OCI-LY1 (cell line): ENCODE measurements at regions not wholly inside any gene's neighbourhood (a gene's known extent, or its start where the extent isn't known, plus 50 kb on each side); places are given as distances from the start of the nearest gene placed in this dataset.

Experiments used
- H2AFZ ChIP-seq: fragments of 200-600 bp; sonication (generic), shearing (Covaris generic); 2 replicates; pipeline ENCODE4 v1.6.0; 2014; ENCODE audit warnings: antibody characterized with exemption, mild to moderate bottlenecking, low read length
- H3F3A ChIP-seq: fragments of 200-600 bp; sonication (generic), shearing (Covaris generic); 2 replicates; pipeline ENCODE4 v1.6.0; 2014; ENCODE audit warnings: mild to moderate bottlenecking, antibody characterized with exemption, low read length, moderate library complexity; ENCODE audit not compliant: insufficient read depth
- H3K27ac ChIP-seq: fragments of 200-600 bp; sonication (generic); 2 replicates; pipeline ENCODE4 v1.5.1; 2014; ENCODE audit warnings: low read length, mixed run types, mild to moderate bottlenecking, low read depth; ENCODE audit not compliant: poor library complexity, severe bottlenecking
- H3K27me3 ChIP-seq: fragments of 200-600 bp; sonication (generic); 2 replicates; pipeline ENCODE4 v1.6.0; 2014; ENCODE audit warnings: antibody characterized with exemption, mild to moderate bottlenecking, low read length, moderate library complexity; ENCODE audit not compliant: insufficient read depth
- H3K36me3 ChIP-seq: fragments of 200-600 bp; sonication (generic); 2 replicates; pipeline ENCODE4 v1.6.1; 2014; ENCODE audit warnings: mild to moderate bottlenecking, antibody characterized with exemption, low read length, moderate library complexity, mixed read lengths; ENCODE audit not compliant: insufficient read depth
- H3K4me1 ChIP-seq: fragments of 200-600 bp; sonication (generic); 2 replicates; pipeline ENCODE4 v1.5.1; 2014; ENCODE audit warnings: mild to moderate bottlenecking, low read length, moderate library complexity; ENCODE audit not compliant: insufficient read depth, severe bottlenecking
- H3K4me2 ChIP-seq: fragments of 200-600 bp; sonication (generic), shearing (Covaris generic); 2 replicates; pipeline ENCODE4 v1.6.1; 2014; ENCODE audit warnings: low read length
- H3K4me3 ChIP-seq: fragments of 200-600 bp; sonication (generic); 2 replicates; pipeline ENCODE4 v1.5.1; 2014; ENCODE audit warnings: low read length, low read depth, mild to moderate bottlenecking, mixed read lengths; ENCODE audit not compliant: poor library complexity, severe bottlenecking
- H3K79me2 ChIP-seq: fragments of 200-600 bp; shearing (Covaris generic); 2 replicates; pipeline ENCODE4 v1.6.1; 2016; ENCODE audit warnings: mixed run types, low read length, mixed read lengths; ENCODE audit not compliant: insufficient read depth
- H3K9ac ChIP-seq: fragments of 200-600 bp; sonication (generic), shearing (Covaris generic); 2 replicates; pipeline ENCODE4 v1.6.1; 2014; ENCODE audit warnings: mild to moderate bottlenecking, low read length, mixed read lengths
- H3K9me2 ChIP-seq: fragments of 200-600 bp; sonication (generic), shearing (Covaris generic); 2 replicates; pipeline ENCODE4 v1.6.1; 2014; ENCODE audit warnings: low read depth, mild to moderate bottlenecking, low read length, mixed read lengths
- H3K9me3 ChIP-seq: fragments of 200-600 bp; shearing (Covaris generic); 2 replicates; pipeline ENCODE4 v1.6.1; 2014; ENCODE audit warnings: low read length, mixed read lengths
- H4K20me1 ChIP-seq: fragments of 200-600 bp; sonication (generic), shearing (Covaris generic); 2 replicates; pipeline ENCODE4 v1.6.0; 2016; ENCODE audit warnings: mild to moderate bottlenecking, low read length; ENCODE audit not compliant: insufficient read depth
- CTCF ChIP-seq: fragments of 200-600 bp; sonication (generic), shearing (Covaris generic); IDR thresholded peaks from 2 replicates; pipeline ENCODE4 v1.5.1; 2017; ENCODE audit warnings: mild to moderate bottlenecking, antibody characterized with exemption, low read length, moderate library complexity, mixed read lengths
- EZH2 ChIP-seq: fragments of 200-600 bp; sonication (generic), shearing (Covaris generic); IDR thresholded peaks from 2 replicates; pipeline ENCODE4 v1.8.0; 2017; ENCODE audit warnings: borderline replicate concordance, mixed run types, mild to moderate bottlenecking, antibody characterized with exemption, low read length, moderate library complexity, mixed read lengths

GRCh38 chr2:7358865-7359447 is 441.7 kb downstream of the RNF144A start:
- no peaks in the 10 kb centered on the region for H3K79me2 ChIP-seq
- no peak overlapping the region for H3K4me2 ChIP-seq
- no peak overlapping the region for H3K9ac ChIP-seq
- no peaks in the 10 kb centered on the region for H4K20me1 ChIP-seq
- H3F3A ChIP-seq = no peaks in the 10 kb centered on the region
- H2AFZ ChIP-seq = no peak overlapping the region
- no peak overlapping the region for H3K4me3 ChIP-seq
- no peaks in the 10 kb centered on the region for H3K9me2 ChIP-seq
- H3K36me3 ChIP-seq = no peaks in the 10 kb centered on the region
- no peaks in the 10 kb centered on the region for H3K9me3 ChIP-seq
- no peak overlapping the region for H3K27ac ChIP-seq
- no peaks in the 10 kb centered on the region for H3K27me3 ChIP-seq
- TF ChIP-seq CTCF (no peak), EZH2 (no peak)
- H3K4me1 ChIP-seq = no peaks in the 10 kb centered on the region

GRCh38 chr2:7363906-7364305 is 446.7 kb downstream of the RNF144A start:
- TF ChIP-seq CTCF = peak; percentile 35; the same call in 1 of the 2 replicates
- TF ChIP-seq EZH2 = no peak
- H3K9ac ChIP-seq = no peak overlapping the region
- no peaks in the 10 kb centered on the region; the same call in 1 of the 2 replicates for H3K9me2 ChIP-seq
- no peak overlapping the region for H2AFZ ChIP-seq
- no peak overlapping the region for H3K4me3 ChIP-seq
- no peaks in the 10 kb centered on the region for H3K79me2 ChIP-seq
- no peaks in the 10 kb centered on the region for H3K4me1 ChIP-seq
- H3K27ac ChIP-seq = no peak overlapping the region
- no peaks in the 10 kb centered on the region for H3K36me3 ChIP-seq
- H3K9me3 ChIP-seq = no peaks in the 10 kb centered on the region
- no peaks in the 10 kb centered on the region for H3K27me3 ChIP-seq
- no peaks in the 10 kb centered on the region for H3F3A ChIP-seq
- no peaks in the 10 kb centered on the region for H4K20me1 ChIP-seq
- H3K4me2 ChIP-seq = no peak overlapping the region

- TF ChIP-seq EZH2 (no peak), CTCF (no peak)
- no peaks in the 10 kb centered on the region for H3F3A ChIP-seq
- no peaks in the 10 kb centered on the region for H4K20me1 ChIP-seq
- H2AFZ ChIP-seq = no peak overlapping the region
- no peak overlapping the region for H3K27ac ChIP-seq
- no peaks in the 10 kb centered on the region for H3K27me3 ChIP-seq
- H3K9ac ChIP-seq = no peak overlapping the region
- H3K9me3 ChIP-seq = no peaks in the 10 kb centered on the region
- no peak overlapping the region for H3K4me3 ChIP-seq
- no peaks in the 10 kb centered on the region for H3K36me3 ChIP-seq
- no peaks in the 10 kb centered on the region for H3K4me1 ChIP-seq
- no peak overlapping the region for H3K4me2 ChIP-seq
- no peaks in the 10 kb centered on the region for H3K79me2 ChIP-seq
- H3K9me2 ChIP-seq = no peaks in the 10 kb centered on the region; the same call in 1 of the 2 replicates
Observed at GRCh38 chr2:7368211-7368610, 451.0 kb downstream of the RNF144A start.
